Karpas-422 (cell line): ENCODE measurements at regions not wholly inside any gene's neighbourhood (a gene's known extent, or its start where the extent isn't known, plus 50 kb on each side); places are given as distances from the start of the nearest gene placed in this dataset.
"Not testable (repeated sequence)": the region's sequence is repeated elsewhere in the genome, so short reads cannot be mapped to it uniquely, and the experiment has no call there.

Experiments used
- DNase-seq: peaks from one replicate; pipeline ENCODE4 v3.0.0-alpha.2; 2015
- H2AFZ ChIP-seq: fragments of 200-600 bp; sonication (generic); 2 replicates; pipeline ENCODE4 v1.6.1; 2014; ENCODE audit warnings: antibody characterized with exemption, low read length, mixed read lengths
- H3K27ac ChIP-seq: fragments of 200-600 bp; sonication (generic); 2 replicates; pipeline ENCODE4 v1.5.1; 2014; ENCODE audit warnings: mild to moderate bottlenecking, low read length, moderate library complexity
- H3K27me3 ChIP-seq: fragments of 200-600 bp; sonication (generic); 2 replicates; pipeline ENCODE4 v1.6.1; 2014; ENCODE audit warnings: low read length, mixed read lengths
- H3K36me3 ChIP-seq: fragments of 200-600 bp; sonication (generic); 2 replicates; pipeline ENCODE4 v1.6.1; 2014; ENCODE audit warnings: low read length, mixed read lengths; ENCODE audit not compliant: insufficient read depth
- H3K4me1 ChIP-seq: fragments of 200-600 bp; sonication (generic); 2 replicates; pipeline ENCODE4 v1.6.1; 2014; ENCODE audit warnings: mild to moderate bottlenecking, low read length, mixed read lengths
- H3K4me2 ChIP-seq: fragments of 200-600 bp; sonication (generic); 2 replicates; pipeline ENCODE4 v1.6.1; 2014; ENCODE audit warnings: low read length, low read depth, mild to moderate bottlenecking; ENCODE audit not compliant: poor library complexity, severe bottlenecking
- H3K4me3 ChIP-seq: fragments of 200-600 bp; sonication (generic); 2 replicates; pipeline ENCODE4 v1.5.1; 2014; ENCODE audit warnings: mild to moderate bottlenecking, antibody characterized with exemption, low read length, mixed read lengths
- H3K79me2 ChIP-seq: fragments of 200-600 bp; sonication (generic); 2 replicates; pipeline ENCODE4 v1.6.1; 2014; ENCODE audit warnings: mild to moderate bottlenecking, low read length, mixed read lengths
- H3K9ac ChIP-seq: fragments of 200-600 bp; sonication (generic); 2 replicates; pipeline ENCODE4 v1.6.0; 2014; ENCODE audit warnings: low read length
- H3K9me2 ChIP-seq: fragments of 200-600 bp; sonication (generic), shearing (Covaris generic); replicated peaks from 2 replicates; pipeline ENCODE4 v1.6.0; 2014; ENCODE audit warnings: mild to moderate bottlenecking, low read length, moderate library complexity; ENCODE audit not compliant: insufficient read depth
- H3K9me3 ChIP-seq: fragments of 300-700, 200-600 bp; sonication (generic); 2 replicates; pipeline ENCODE4 v1.6.1; 2014; ENCODE audit warnings: low read length, mixed read lengths
- H4K20me1 ChIP-seq: fragments of 200-600 bp; sonication (generic); 2 replicates; pipeline ENCODE4 v1.6.1; 2014; ENCODE audit warnings: mild to moderate bottlenecking, antibody characterized with exemption, low read length, low read depth; ENCODE audit not compliant: insufficient read depth

GRCh38 chr3:115287198-115287597 lies 140.1 kb upstream of the ZBTB20 start:
- Histone ChIP-seq H3K4me2 (no peak overlapping the region), H3K9ac (no peak overlapping the region), H3K4me3 (no peak overlapping the region), H3K9me2 (no peaks in the 10 kb centered on the region), H3K36me3 (no peaks in the 10 kb centered on the region), H3K27me3 (no peaks in the 10 kb centered on the region), H4K20me1 (no peaks in the 10 kb centered on the region), H3K4me1 (no peaks in the 10 kb centered on the region), H3K79me2 (no peaks in the 10 kb centered on the region), H3K27ac (no peak overlapping the region), H2AFZ (no peak overlapping the region), H3K9me3 (no peaks in the 10 kb centered on the region)
- no peak for DNase-seq

- H3K27me3 ChIP-seq: no peaks in the 10 kb centered on the region
- H2AFZ ChIP-seq: no peak overlapping the region
- no peaks in the 10 kb centered on the region for H3K4me1 ChIP-seq
- no peak overlapping the region for H3K27ac ChIP-seq
- H3K36me3 ChIP-seq: no peaks in the 10 kb centered on the region
- no peak overlapping the region for H3K4me2 ChIP-seq
- no peak overlapping the region for H3K9ac ChIP-seq
- H3K9me2 ChIP-seq: no peaks in the 10 kb centered on the region
- no peaks in the 10 kb centered on the region for H3K79me2 ChIP-seq
- H3K4me3 ChIP-seq: no peak overlapping the region
- no peak for DNase-seq
- no peaks in the 10 kb centered on the region for H4K20me1 ChIP-seq
- no peaks in the 10 kb centered on the region for H3K9me3 ChIP-seq
Measured at GRCh38 chr3:115292131-115292530, 145.0 kb upstream of the ZBTB20 start.

- no peaks in the 10 kb centered on the region for H3K27me3 ChIP-seq
- H3K9ac ChIP-seq: no peak overlapping the region
- no peaks in the 10 kb centered on the region for H3K9me3 ChIP-seq
- H2AFZ ChIP-seq: no peak overlapping the region
- H3K27ac ChIP-seq: no peak overlapping the region
- no peaks in the 10 kb centered on the region for H4K20me1 ChIP-seq
- H3K4me2 ChIP-seq: no peak overlapping the region
- DNase-seq: no peak
- H3K4me1 ChIP-seq: no peaks in the 10 kb centered on the region
- no peaks in the 10 kb centered on the region for H3K9me2 ChIP-seq
- H3K4me3 ChIP-seq: no peak overlapping the region
- no peaks in the 10 kb centered on the region for H3K79me2 ChIP-seq
- H3K36me3 ChIP-seq: no peaks in the 10 kb centered on the region
Measured at GRCh38 chr3:115292677-115293165, 145.6 kb upstream of the ZBTB20 start.

GRCh38 chr3:115293321-115293720 lies 146.2 kb upstream of the ZBTB20 start:
- H3K79me2 ChIP-seq: no peaks in the 10 kb centered on the region
- H3K27ac ChIP-seq: no peak overlapping the region
- no peaks in the 10 kb centered on the region for H3K4me1 ChIP-seq
- H3K9me2 ChIP-seq: no peaks in the 10 kb centered on the region
- no peak overlapping the region for H3K4me2 ChIP-seq
- no peaks in the 10 kb centered on the region for H3K36me3 ChIP-seq
- H2AFZ ChIP-seq: no peak overlapping the region
- no peaks in the 10 kb centered on the region for H3K27me3 ChIP-seq
- no peak overlapping the region for H3K4me3 ChIP-seq
- no peak overlapping the region for H3K9ac ChIP-seq
- no peaks in the 10 kb centered on the region for H4K20me1 ChIP-seq
- no peaks in the 10 kb centered on the region for H3K9me3 ChIP-seq
- DNase-seq: no peak

GRCh38 chr3:115301364-115301860 lies 154.3 kb upstream of the ZBTB20 start:
- no peaks in the 10 kb centered on the region for H3K9me3 ChIP-seq
- no peaks in the 10 kb centered on the region for H3K27me3 ChIP-seq
- no peak for DNase-seq
- no peak overlapping the region for H2AFZ ChIP-seq
- H3K79me2 ChIP-seq: no peaks in the 10 kb centered on the region
- H3K4me3 ChIP-seq: no peak overlapping the region
- H3K4me1 ChIP-seq: no peaks in the 10 kb centered on the region
- H4K20me1 ChIP-seq: no peaks in the 10 kb centered on the region
- no peak overlapping the region for H3K27ac ChIP-seq
- H3K9ac ChIP-seq: no peak overlapping the region
- H3K9me2 ChIP-seq: no peaks in the 10 kb centered on the region
- no peaks in the 10 kb centered on the region for H3K36me3 ChIP-seq
- H3K4me2 ChIP-seq: no peak overlapping the region

- H3K4me1 ChIP-seq, H3K79me2 ChIP-seq, H3K27me3 ChIP-seq, H3K27ac ChIP-seq, H3K4me2 ChIP-seq, H3K9me3 ChIP-seq, H3K9me2 ChIP-seq, H3K36me3 ChIP-seq, H2AFZ ChIP-seq, H3K9ac ChIP-seq, H4K20me1 ChIP-seq, DNase-seq, H3K4me3 ChIP-seq: not testable (repeated sequence)
Measured at GRCh38 chr3:115317953-115318352, 170.9 kb upstream of the ZBTB20 start.

GRCh38 chr3:115321400-115321805 lies 174.3 kb upstream of the ZBTB20 start:
- Histone ChIP-seq H4K20me1 (no peaks in the 10 kb centered on the region), H3K4me3 (no peak overlapping the region), H3K9me3 (peaks cover 5% of the 10 kb centered on the region; the same call in 1 of the 2 replicates), H3K9me2 (no peaks in the 10 kb centered on the region; the same call in 1 of the 2 replicates), H3K27me3 (no peaks in the 10 kb centered on the region), H3K4me2 (no peak overlapping the region), H3K27ac (no peak overlapping the region), H3K79me2 (no peaks in the 10 kb centered on the region), H3K4me1 (no peaks in the 10 kb centered on the region), H3K9ac (no peak overlapping the region), H2AFZ (no peak overlapping the region), H3K36me3 (no peaks in the 10 kb centered on the region)
- DNase-seq: no peak

- Histone ChIP-seq H3K79me2 (no peaks in the 10 kb centered on the region), H3K27ac (no peak overlapping the region), H4K20me1 (no peaks in the 10 kb centered on the region), H2AFZ (no peak overlapping the region), H3K9ac (no peak overlapping the region), H3K4me2 (no peak overlapping the region), H3K4me1 (no peaks in the 10 kb centered on the region), H3K27me3 (no peaks in the 10 kb centered on the region), H3K9me2 (no peaks in the 10 kb centered on the region; the same call in 1 of the 2 replicates), H3K36me3 (no peaks in the 10 kb centered on the region), H3K4me3 (no peak overlapping the region), H3K9me3 (peaks cover 5% of the 10 kb centered on the region; the same call in 1 of the 2 replicates)
- DNase-seq: no peak
Measured at GRCh38 chr3:115322901-115323300, 175.8 kb upstream of the ZBTB20 start.
